NB4 (cell line): ENCODE measurements at regions not wholly inside any gene's neighbourhood (a gene's known extent, or its start where the extent isn't known, plus 50 kb on each side); places are given as distances from the start of the nearest gene placed in this dataset.

ENCODE experiments used
- DNase-seq: peaks from one replicate; pipeline ENCODE4 v3.0.0; 2010; ENCODE audit warnings: low read depth
- H3K4me3 ChIP-seq: one replicate; pipeline ENCODE4 v1.5.1; 2011; ENCODE audit warnings: mild to moderate bottlenecking, low read depth, low read length, moderate library complexity
- CTCF ChIP-seq: IDR thresholded peaks from one replicate; pipeline ENCODE4 v1.5.1; 2012; ENCODE audit warnings: low read depth, low read length
- MAX ChIP-seq: IDR thresholded peaks from 2 replicates; pipeline ENCODE4 v1.6.1; 2011; ENCODE audit warnings: low read depth, low read length
- MYC ChIP-seq: IDR thresholded peaks from 2 replicates; pipeline ENCODE4 v1.6.1; 2011; ENCODE audit warnings: low read depth, low read length
- POLR2A ChIP-seq: IDR thresholded peaks from 2 replicates; pipeline ENCODE4 v1.6.1; 2011; ENCODE audit warnings: mild to moderate bottlenecking; ENCODE audit not compliant: insufficient read length; ENCODE audit errors: extremely low read depth

GRCh38 chr13:90444232-90444631 is 903.3 kb upstream of the MIR17HG start:
- DNase-seq = no peak
- no peak overlapping the region for H3K4me3 ChIP-seq
- TF ChIP-seq POLR2A (no peak), MYC (no peak), CTCF (no peak), MAX (no peak)

GRCh38 chr13:90445179-90445578 is 902.3 kb upstream of the MIR17HG start:
- H3K4me3 ChIP-seq = no peak overlapping the region
- TF ChIP-seq MYC (no peak), POLR2A (no peak), MAX (no peak), CTCF (no peak)
- DNase-seq = no peak

GRCh38 chr13:90447034-90447733 is 900.3 kb upstream of the MIR17HG start:
- no peak for DNase-seq
- TF ChIP-seq CTCF = no peak
- TF ChIP-seq MAX = no peak
- no peak for TF ChIP-seq POLR2A
- TF ChIP-seq MYC = no peak
- no peak overlapping the region for H3K4me3 ChIP-seq

- no peak overlapping the region for H3K4me3 ChIP-seq
- TF ChIP-seq MYC (no peak), MAX (no peak)
- DNase-seq = no peak
Measured at GRCh38 chr13:90447734-90448101, 899.8 kb upstream of the MIR17HG start.

DNA sequence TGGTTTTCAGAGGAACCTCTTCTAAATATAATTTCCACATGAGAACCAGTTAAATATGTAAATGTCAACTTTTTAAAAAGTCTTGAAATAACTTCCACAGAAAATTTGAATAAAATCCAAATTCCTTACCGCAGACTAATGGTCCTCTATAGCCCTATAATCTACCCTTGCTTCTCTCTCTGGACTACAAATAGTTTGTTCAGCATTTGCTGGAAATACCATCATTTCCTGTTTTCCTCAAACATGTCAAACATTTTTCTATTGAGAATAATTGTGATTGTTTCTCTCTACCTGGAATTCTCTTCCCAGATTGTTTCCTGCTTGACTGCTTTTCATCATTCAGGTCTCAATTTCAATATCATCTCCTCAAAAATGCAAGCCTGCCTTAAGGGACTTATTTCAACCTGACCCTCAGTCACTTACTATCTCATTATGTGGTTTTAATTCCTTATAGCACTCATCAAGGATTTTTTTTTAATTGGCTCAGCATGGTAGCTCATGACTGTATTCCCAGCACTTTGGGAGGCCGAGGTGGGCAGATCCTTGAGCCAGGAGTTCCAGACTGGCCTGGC is 898.9 kb upstream of the MIR17HG start:
- DNase-seq = no peak
- no peak overlapping the region for H3K4me3 ChIP-seq
- TF ChIP-seq MAX = no peak
- TF ChIP-seq POLR2A = no peak
- no peak for TF ChIP-seq MYC
- no peak for TF ChIP-seq CTCF

GRCh38 chr13:90453342-90453741 is 894.1 kb upstream of the MIR17HG start:
- TF ChIP-seq POLR2A = no peak
- TF ChIP-seq MYC = no peak
- no peak for TF ChIP-seq MAX
- no peak for TF ChIP-seq CTCF
- H3K4me3 ChIP-seq = no peak overlapping the region
- DNase-seq = no peak
